Calu3 (cell line): ENCODE measurements at regions not wholly inside any gene's neighbourhood (a gene's known extent, or its start where the extent isn't known, plus 50 kb on each side); places are given as distances from the start of the nearest gene placed in this dataset.

Experiments used
- BruUV-seq: library from RNA; stranded (reverse); fragments of 400-500 nt; replicated peaks from 2 replicates; lab custom pipeline; 2021; lab: Mats Ljungman, UMichigan
- CTCF ChIA-PET: fragments of 300-600 bp; sonication (Branson Sonifier 250); formaldehyde crosslinking; loops from one replicate; lab custom pipeline; 2022; ENCODE audit warnings: antibody characterized with exemption; lab: Charles Lee
- DNase-seq: peaks from one replicate; pipeline ENCODE4 v3.0.0; 2022
- H3K27ac Mint-ChIP-seq: one replicate; pipeline ENCODE4 v1.8.0; 2022; ENCODE audit warnings: mixed read lengths; ENCODE audit not compliant: unreplicated experiment
- H3K27me3 Mint-ChIP-seq: one replicate; pipeline ENCODE4 v1.8.0; 2022; ENCODE audit warnings: mixed read lengths; ENCODE audit not compliant: unreplicated experiment
- H3K36me3 Mint-ChIP-seq: one replicate; pipeline ENCODE4 v1.8.0; 2022; ENCODE audit warnings: mild to moderate bottlenecking, moderate library complexity, mixed read lengths; ENCODE audit not compliant: insufficient read depth, unreplicated experiment
- H3K4me1 Mint-ChIP-seq: one replicate; pipeline ENCODE4 v1.8.0; 2022; ENCODE audit warnings: mild to moderate bottlenecking, low read depth, mixed read lengths; ENCODE audit not compliant: unreplicated experiment
- H3K4me3 Mint-ChIP-seq: one replicate; pipeline ENCODE4 v1.8.0; 2022; ENCODE audit warnings: mild to moderate bottlenecking, low read depth, moderate library complexity, mixed read lengths; ENCODE audit not compliant: unreplicated experiment
- H3K9me3 Mint-ChIP-seq: one replicate; pipeline ENCODE4 v1.8.0; 2022; ENCODE audit warnings: low read depth, mixed read lengths; ENCODE audit not compliant: unreplicated experiment
- intact Hi-C: fragments of 100-400 bp; cut with micrococcal nuclease; formaldehyde crosslinking; loops from one replicate; pipeline ENCODE4 v1.10.0; 2022; ENCODE audit not compliant: unreplicated experiment
- TF ChIP-seq, protein P1 (sequence below): fragments of 200-600 bp; IDR thresholded peaks from one replicate; pipeline ENCODE4 v1.8.0; 2022; ENCODE audit warnings: antibody characterized with exemption; ENCODE audit not compliant: unreplicated experiment

DNA sequence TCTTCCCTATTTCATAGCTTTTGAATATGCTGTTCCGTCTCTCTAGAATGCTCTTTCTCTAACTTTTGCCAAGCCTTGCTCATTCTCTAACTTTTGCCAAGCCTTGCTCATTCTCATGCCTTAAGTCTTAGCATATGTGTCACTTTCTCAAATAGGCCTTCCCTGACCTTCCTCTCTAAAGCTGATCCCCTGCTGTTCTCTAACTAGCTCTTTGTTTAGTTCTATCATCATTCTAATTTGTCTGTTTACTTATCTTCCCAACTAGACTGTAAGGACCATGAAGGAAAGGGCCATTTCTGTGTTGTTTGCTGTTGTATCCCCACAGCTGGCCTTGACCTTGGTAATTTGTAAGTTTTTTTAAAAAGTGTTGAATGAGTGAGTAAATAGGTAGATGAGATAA lies 71.1 kb downstream of the ZNF641 start:
- no peak overlapping the region for H3K27ac Mint-ChIP-seq
- H3K9me3 Mint-ChIP-seq, result peaks cover 7% of the 10 kb centered on the region
- no peak for DNase-seq
- TF ChIP-seq, protein P1, sequence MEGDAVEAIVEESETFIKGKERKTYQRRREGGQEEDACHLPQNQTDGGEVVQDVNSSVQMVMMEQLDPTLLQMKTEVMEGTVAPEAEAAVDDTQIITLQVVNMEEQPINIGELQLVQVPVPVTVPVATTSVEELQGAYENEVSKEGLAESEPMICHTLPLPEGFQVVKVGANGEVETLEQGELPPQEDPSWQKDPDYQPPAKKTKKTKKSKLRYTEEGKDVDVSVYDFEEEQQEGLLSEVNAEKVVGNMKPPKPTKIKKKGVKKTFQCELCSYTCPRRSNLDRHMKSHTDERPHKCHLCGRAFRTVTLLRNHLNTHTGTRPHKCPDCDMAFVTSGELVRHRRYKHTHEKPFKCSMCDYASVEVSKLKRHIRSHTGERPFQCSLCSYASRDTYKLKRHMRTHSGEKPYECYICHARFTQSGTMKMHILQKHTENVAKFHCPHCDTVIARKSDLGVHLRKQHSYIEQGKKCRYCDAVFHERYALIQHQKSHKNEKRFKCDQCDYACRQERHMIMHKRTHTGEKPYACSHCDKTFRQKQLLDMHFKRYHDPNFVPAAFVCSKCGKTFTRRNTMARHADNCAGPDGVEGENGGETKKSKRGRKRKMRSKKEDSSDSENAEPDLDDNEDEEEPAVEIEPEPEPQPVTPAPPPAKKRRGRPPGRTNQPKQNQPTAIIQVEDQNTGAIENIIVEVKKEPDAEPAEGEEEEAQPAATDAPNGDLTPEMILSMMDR, result no peak
- no TSS peak for BruUV-seq
- H3K4me3 Mint-ChIP-seq, result no peak overlapping the region
- H3K4me1 Mint-ChIP-seq, result peaks cover 12% of the 10 kb centered on the region
- intact Hi-C loops, result no loop called here
- no peaks in the 10 kb centered on the region for H3K36me3 Mint-ChIP-seq
- H3K27me3 Mint-ChIP-seq, result peaks cover 12% of the 10 kb centered on the region
- CTCF ChIA-PET, result no interaction called here

DNA sequence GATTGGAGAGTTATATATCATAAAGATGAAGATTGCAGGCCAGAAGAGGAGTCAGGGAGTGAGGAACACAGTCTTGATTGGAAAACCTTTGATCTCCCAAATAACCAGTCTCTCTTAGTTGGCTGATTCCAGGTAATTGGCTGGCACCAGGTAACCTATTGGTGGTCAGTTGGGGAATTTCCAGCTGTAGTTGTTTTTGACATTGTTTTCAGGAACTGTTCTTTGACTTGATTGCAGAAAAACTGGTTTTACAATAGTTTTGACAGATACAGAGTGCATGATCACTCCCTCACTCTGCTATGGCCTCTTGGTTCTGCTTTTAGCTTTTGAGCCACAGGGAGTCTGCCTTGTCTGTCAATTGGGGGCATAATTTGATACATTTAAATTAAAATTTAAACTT lies 71.6 kb downstream of the ZNF641 start:
- TF ChIP-seq, protein P1, result no peak
- intact Hi-C loops, result no loop called here
- H3K27ac Mint-ChIP-seq, result no peak overlapping the region

DNA sequence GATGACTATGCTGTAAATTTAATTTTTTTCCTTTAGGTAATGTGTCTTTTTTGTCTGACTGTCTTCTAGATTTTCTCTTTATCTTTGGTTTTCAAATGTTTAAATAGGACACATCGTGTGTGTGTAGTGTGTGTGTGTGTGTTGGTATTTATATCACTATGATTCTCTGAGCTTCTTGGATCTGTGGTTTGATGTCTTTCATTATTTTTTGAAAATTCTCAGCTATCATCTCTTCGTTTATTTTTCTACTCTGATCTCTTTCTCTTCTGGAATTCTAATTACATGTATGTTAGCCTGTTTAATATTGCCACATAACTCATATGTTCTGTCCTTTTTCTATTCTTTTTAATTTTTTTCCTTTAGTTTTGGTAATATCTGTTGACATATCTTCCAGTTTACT lies 73.5 kb upstream of the OR10AD1 start:
- Mint-ChIP-seq H3K4me3 (no peak overlapping the region), H3K36me3 (no peaks in the 10 kb centered on the region), H3K4me1 (peaks cover 12% of the 10 kb centered on the region), H3K9me3 (peaks cover 7% of the 10 kb centered on the region), H3K27ac (no peak overlapping the region), H3K27me3 (peaks cover 39% of the 10 kb centered on the region)
- BruUV-seq, result no TSS peak
- intact Hi-C loops, result no loop called here
- TF ChIP-seq, protein P1, result no peak
- CTCF ChIA-PET, result no interaction called here
- no peak for DNase-seq

More for the DNA sequence above, 71.6 kb downstream of the ZNF641 start:
- no peak overlapping the region for H3K4me3 Mint-ChIP-seq
- peaks cover 7% of the 10 kb centered on the region for H3K9me3 Mint-ChIP-seq
- H3K4me1 Mint-ChIP-seq, result peaks cover 12% of the 10 kb centered on the region
- H3K27me3 Mint-ChIP-seq, result peaks cover 17% of the 10 kb centered on the region
- no peak for DNase-seq
- no peaks in the 10 kb centered on the region for H3K36me3 Mint-ChIP-seq
- no TSS peak for BruUV-seq
- CTCF ChIA-PET, result no interaction called here

DNA sequence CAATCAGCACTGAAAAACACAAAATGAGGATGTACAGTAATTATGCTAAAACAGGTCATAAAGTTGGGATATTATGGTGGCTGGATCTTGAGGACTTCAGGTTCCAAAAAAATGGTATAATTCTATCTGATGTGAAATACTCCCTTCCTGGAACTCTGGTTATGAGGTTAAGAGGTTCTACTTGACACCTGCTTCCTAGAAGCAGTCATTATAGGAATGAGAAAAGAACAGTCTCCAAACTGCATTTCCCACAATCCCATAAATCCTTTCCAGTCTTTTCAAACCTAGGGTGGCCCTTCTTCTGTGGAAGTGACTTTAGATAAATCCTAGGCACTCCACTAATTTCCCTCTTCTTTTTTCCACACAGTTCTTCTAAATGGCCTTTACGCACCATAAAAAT lies 63.7 kb upstream of the OR10AD1 start:
- no peak overlapping the region for H3K27ac Mint-ChIP-seq
- H3K9me3 Mint-ChIP-seq, result no peaks in the 10 kb centered on the region
- no TSS peak for BruUV-seq
- TF ChIP-seq, protein P1, result no peak
- no peak for DNase-seq
- peaks cover 10% of the 10 kb centered on the region for H3K27me3 Mint-ChIP-seq
- H3K36me3 Mint-ChIP-seq, result no peaks in the 10 kb centered on the region
- CTCF ChIA-PET, result no interaction called here
- H3K4me1 Mint-ChIP-seq, result no peaks in the 10 kb centered on the region
- H3K4me3 Mint-ChIP-seq, result no peak overlapping the region
- intact Hi-C loops, result no loop called here
